Body of pancreas (tissue), 4 donors: ENCODE measurements at regions not wholly inside any gene's neighbourhood (a gene's known extent, or its start where the extent isn't known, plus 50 kb on each side); places are given as distances from the start of the nearest gene placed in this dataset.

Experiments
- CTCF ChIP-seq, 7 experiments: fragments of 450-650 bp in 4 of 7; fragments of 200-600 bp in 3 of 7; sonication (generic) in 3 of 7; IDR thresholded peaks; one replicate each; pipeline ENCODE4 v1.5.1; 2016 to 2019; ENCODE audit warnings: antibody characterized with exemption in 7 of 7
- POLR2A ChIP-seq, 3 donors: fragments of 450-650 bp; IDR thresholded peaks; one replicate each; pipeline ENCODE4 v1.6.1; 2016; ENCODE audit warnings: antibody characterized with exemption in 3 of 3, mild to moderate bottlenecking in 2 of 3

- no peak for TF ChIP-seq POLR2A (IDR thresholded peaks at IDR 0.05)
- no peak for TF ChIP-seq CTCF (IDR thresholded peaks at IDR 0.05)
These were observed 210.6 kb upstream of the LUZP2 start for GRCh38 chr11:24286238-24286637.
